ENCODE measurements at regions not wholly inside any gene's neighbourhood (a gene's known extent, or its start where the extent isn't known, plus 50 kb on each side); places are given as distances from the start of the nearest gene placed in this dataset.

DNA sequence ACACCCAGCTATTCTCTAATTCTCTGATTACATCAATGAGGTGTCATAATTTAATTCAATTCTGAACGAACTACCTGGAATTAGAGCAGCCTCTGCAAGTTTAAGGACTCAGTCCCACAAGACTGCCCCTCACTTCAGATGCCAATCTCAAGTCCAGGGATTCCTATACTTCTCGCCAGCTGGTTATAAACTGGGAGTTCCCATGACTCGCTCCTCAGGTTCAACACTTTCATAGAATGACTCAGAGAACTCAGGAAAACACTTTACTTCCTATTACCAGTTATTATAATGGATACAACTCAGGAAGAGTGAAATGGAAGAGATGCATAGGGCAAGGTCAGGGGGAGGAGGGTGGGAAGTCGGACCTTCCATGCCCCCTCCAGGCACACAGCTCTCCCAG is 112.3 kb upstream of the ATP5MC3 start:
- TF ChIP-seq CTCF (IDR thresholded peaks at IDR 0.05; ENCODE audit: low read length) (no peak), EZH2 (IDR thresholded peaks at IDR 0.05; ENCODE audit: borderline replicate concordance, low read length) (no peak)
- Histone ChIP-seq H3K36me3 (ENCODE audit: insufficient read depth, low read length) (no peaks in the 10 kb centered on the region), H3K79me2 (ENCODE audit: insufficient read depth, low read length) (no peaks in the 10 kb centered on the region), H3K4me3 (ENCODE audit: low read depth, low read length, poor library complexity, severe bottlenecking) (no peak overlapping the region), H3K4me1 (ENCODE audit: insufficient read depth, low read length, severe bottlenecking) (no peaks in the 10 kb centered on the region), H2AFZ (ENCODE audit: low read length) (no peak overlapping the region), H3K9ac (ENCODE audit: low read length) (no peak overlapping the region), H3K9me2 (ENCODE audit: low read depth, low read length) (no peaks in the 10 kb centered on the region), H3K9me3 (ENCODE audit: low read length) (no peaks in the 10 kb centered on the region), H4K20me1 (ENCODE audit: insufficient read depth, low read length) (no peaks in the 10 kb centered on the region), H3K27ac (ENCODE audit: low read depth, low read length, poor library complexity, severe bottlenecking) (no peak overlapping the region), H3K4me2 (ENCODE audit: low read length) (no peak overlapping the region), H3K27me3 (ENCODE audit: insufficient read depth, low read length) (no peaks in the 10 kb centered on the region), H3F3A (ENCODE audit: insufficient read depth, low read length) (no peaks in the 10 kb centered on the region)

DNA sequence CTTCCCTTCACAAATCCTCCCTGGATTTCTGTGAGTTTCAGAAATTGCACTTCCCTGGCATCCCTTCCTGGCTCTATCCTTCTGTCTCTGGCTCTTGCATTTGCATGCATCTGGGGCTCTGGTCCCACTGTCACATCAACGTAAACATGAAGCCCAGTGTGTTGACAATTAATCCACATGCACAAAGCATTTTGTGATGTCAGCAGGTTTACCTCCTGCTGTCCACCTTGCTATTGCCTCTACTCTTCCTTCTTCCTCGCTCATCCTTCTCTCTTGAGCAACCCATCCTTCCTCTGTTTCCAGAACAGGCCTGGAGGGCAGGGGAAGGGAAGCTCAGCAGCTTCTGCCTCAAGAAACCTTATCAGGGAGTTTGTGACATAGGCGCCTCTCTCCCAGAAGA is 111.7 kb upstream of the ATP5MC3 start:
- Histone ChIP-seq H3K9ac (ENCODE audit: low read length) (no peak overlapping the region), H3F3A (ENCODE audit: insufficient read depth, low read length) (no peaks in the 10 kb centered on the region), H3K27me3 (ENCODE audit: insufficient read depth, low read length) (no peaks in the 10 kb centered on the region), H3K4me1 (ENCODE audit: insufficient read depth, low read length, severe bottlenecking) (no peaks in the 10 kb centered on the region), H3K4me2 (ENCODE audit: low read length) (no peak overlapping the region), H3K9me3 (ENCODE audit: low read length) (no peaks in the 10 kb centered on the region), H2AFZ (ENCODE audit: low read length) (no peak overlapping the region), H3K79me2 (ENCODE audit: insufficient read depth, low read length) (no peaks in the 10 kb centered on the region), H3K9me2 (ENCODE audit: low read depth, low read length) (no peaks in the 10 kb centered on the region), H4K20me1 (ENCODE audit: insufficient read depth, low read length) (no peaks in the 10 kb centered on the region), H3K4me3 (ENCODE audit: low read depth, low read length, poor library complexity, severe bottlenecking) (no peak overlapping the region), H3K36me3 (ENCODE audit: insufficient read depth, low read length) (no peaks in the 10 kb centered on the region), H3K27ac (ENCODE audit: low read depth, low read length, poor library complexity, severe bottlenecking) (no peak overlapping the region)
- TF ChIP-seq EZH2 (IDR thresholded peaks at IDR 0.05; ENCODE audit: borderline replicate concordance, low read length) (no peak), CTCF (IDR thresholded peaks at IDR 0.05; ENCODE audit: low read length) (no peak)

GRCh38 chr2:175282886-175283285 is 101.4 kb upstream of the ATP5MC3 start:
- Histone ChIP-seq H3K4me3 (ENCODE audit: low read depth, low read length, poor library complexity, severe bottlenecking) (no peak overlapping the region), H3K4me2 (ENCODE audit: low read length) (no peak overlapping the region), H3F3A (ENCODE audit: insufficient read depth, low read length) (no peaks in the 10 kb centered on the region), H3K27me3 (ENCODE audit: insufficient read depth, low read length) (no peaks in the 10 kb centered on the region), H3K9ac (ENCODE audit: low read length) (no peak overlapping the region), H3K79me2 (ENCODE audit: insufficient read depth, low read length) (no peaks in the 10 kb centered on the region), H4K20me1 (ENCODE audit: insufficient read depth, low read length) (no peaks in the 10 kb centered on the region), H3K9me2 (ENCODE audit: low read depth, low read length) (no peaks in the 10 kb centered on the region), H3K4me1 (ENCODE audit: insufficient read depth, low read length, severe bottlenecking) (no peaks in the 10 kb centered on the region), H3K9me3 (ENCODE audit: low read length) (no peaks in the 10 kb centered on the region), H3K36me3 (ENCODE audit: insufficient read depth, low read length) (no peaks in the 10 kb centered on the region), H2AFZ (ENCODE audit: low read length) (no peak overlapping the region), H3K27ac (ENCODE audit: low read depth, low read length, poor library complexity, severe bottlenecking) (no peak overlapping the region)
- no peak for TF ChIP-seq CTCF (IDR thresholded peaks at IDR 0.05; ENCODE audit: low read length)
- no peak for TF ChIP-seq EZH2 (IDR thresholded peaks at IDR 0.05; ENCODE audit: borderline replicate concordance, low read length)
